ENCODE measurements at regions not wholly inside any gene's neighbourhood (a gene's known extent, or its start where the extent isn't known, plus 50 kb on each side); places are given as distances from the start of the nearest gene placed in this dataset.
"Not testable (repeated sequence)": the region's sequence is repeated elsewhere in the genome, so short reads cannot be mapped to it uniquely, and the experiment has no call there.

- no peak for DNase-seq (ENCODE audit: low read depth, low spot score)
Observed at GRCh38 chr1:232416026-232416568, 213.8 kb downstream of the SIPA1L2 start.

GRCh38 chr1:232415481-232415880, 214.5 kb downstream of the SIPA1L2 start:
- not testable (repeated sequence) for DNase-seq (ENCODE audit: low read depth, low spot score)

- no peak for DNase-seq (ENCODE audit: low read depth, low spot score)
Observed at GRCh38 chr1:232414100-232414499, 215.8 kb downstream of the SIPA1L2 start.

- no peak for DNase-seq (ENCODE audit: low read depth, low spot score)
Observed at GRCh38 chr1:232413674-232414073, 216.3 kb downstream of the SIPA1L2 start.

GRCh38 chr1:232409584-232409983, 220.3 kb downstream of the SIPA1L2 start:
- no peak for DNase-seq (ENCODE audit: low read depth, low spot score)

- no peak for DNase-seq (ENCODE audit: low read depth, low spot score)
Observed at GRCh38 chr1:232407120-232407519, 222.8 kb downstream of the SIPA1L2 start.

GRCh38 chr1:232405781-232406180, 224.2 kb downstream of the SIPA1L2 start:
- no peak for DNase-seq (ENCODE audit: low read depth, low spot score)

- no peak for DNase-seq (ENCODE audit: low read depth, low spot score)
Observed at GRCh38 chr1:232404981-232405731, 224.8 kb downstream of the SIPA1L2 start.

GRCh38 chr1:232404227-232404626, 225.7 kb downstream of the SIPA1L2 start:
- no peak for DNase-seq (ENCODE audit: low read depth, low spot score)

- DNase-seq (ENCODE audit: low read depth, low spot score): no peak
Observed at GRCh38 chr1:232403017-232403714, 226.8 kb downstream of the SIPA1L2 start.

GRCh38 chr1:232398823-232399222, 231.1 kb downstream of the SIPA1L2 start:
- no peak for DNase-seq (ENCODE audit: low read depth, low spot score)

- DNase-seq (ENCODE audit: low read depth, low spot score): no peak
Observed at GRCh38 chr1:232393444-232394146, 236.3 kb downstream of the SIPA1L2 start.

- DNase-seq (ENCODE audit: low read depth, low spot score): no peak
Observed at GRCh38 chr1:232393010-232393409, 236.9 kb downstream of the SIPA1L2 start.

- no peak for DNase-seq (ENCODE audit: low read depth, low spot score)
Observed at GRCh38 chr1:232390590-232390989, 239.3 kb downstream of the SIPA1L2 start.

GRCh38 chr1:232389744-232390143, 240.2 kb downstream of the SIPA1L2 start:
- no peak for DNase-seq (ENCODE audit: low read depth, low spot score)

GRCh38 chr1:232388363-232388762, 241.6 kb downstream of the SIPA1L2 start:
- no peak for DNase-seq (ENCODE audit: low read depth, low spot score)

GRCh38 chr1:232386721-232387510, 243.0 kb downstream of the SIPA1L2 start:
- DNase-seq (ENCODE audit: low read depth, low spot score): no peak

GRCh38 chr1:232386294-232386693, 243.6 kb downstream of the SIPA1L2 start:
- DNase-seq (ENCODE audit: low read depth, low spot score): no peak

- DNase-seq (ENCODE audit: low read depth, low spot score): peak; percentile 37
Observed at GRCh38 chr1:232385221-232385620, 244.7 kb downstream of the SIPA1L2 start.

- DNase-seq (ENCODE audit: low read depth, low spot score): no peak
Observed at GRCh38 chr1:232384171-232384883, 245.6 kb downstream of the SIPA1L2 start.

Data from smooth muscle cell of the brain vasculature (primary cell).